Neutrophil (primary cell): ENCODE measurements at regions not wholly inside any gene's neighbourhood (a gene's known extent, or its start where the extent isn't known, plus 50 kb on each side); places are given as distances from the start of the nearest gene placed in this dataset.

Experiments
- H3K27ac ChIP-seq: fragments of 200-600 bp; sonication (generic); 2 replicates; pipeline ENCODE4 v1.5.1; 2016; ENCODE audit warnings: mild to moderate bottlenecking, moderate library complexity
- H3K27me3 ChIP-seq: fragments of 200-600 bp; sonication (generic); 2 replicates; pipeline ENCODE4 v1.6.0; 2016; ENCODE audit warnings: mild to moderate bottlenecking
- H3K36me3 ChIP-seq: fragments of 200-600 bp; sonication (generic); 2 replicates; pipeline ENCODE4 v1.5.1; 2017
- H3K4me1 ChIP-seq, 2 experiments: fragments of 200-600 bp in 1 of 2; sonication (generic) in 1 of 2; 1 replicate in 1 of 2; 2 replicates in 1 of 2; pipeline versions ENCODE4 v1.5.1 to v1.6.1; 2013 to 2016; ENCODE audit warnings: low read depth in 1 of 2, low read length in 1 of 2, mild to moderate bottlenecking in 1 of 2, moderate library complexity in 1 of 2; ENCODE audit not compliant: control insufficient read depth in 1 of 2, insufficient read depth in 1 of 2
- H3K4me3 ChIP-seq, 2 experiments: fragments of 200-600 bp in 1 of 2; sonication (generic) in 1 of 2; 1 replicate in 1 of 2; 2 replicates in 1 of 2; pipeline ENCODE4 v1.5.1; 2013 to 2016; ENCODE audit warnings: low read depth in 1 of 2, low read length in 1 of 2, mild to moderate bottlenecking in 1 of 2, moderate library complexity in 1 of 2
- H3K9me3 ChIP-seq: fragments of 200-600 bp; sonication (generic); 2 replicates; pipeline ENCODE4 v1.5.1; 2016
- CTCF ChIP-seq: fragments of 200-600 bp; sonication (generic); IDR thresholded peaks from 2 replicates; pipeline ENCODE4 v1.5.1; 2016; ENCODE audit warnings: antibody characterized with exemption

GRCh38 chr11:80616070-80616800 lies 1175.4 kb upstream of the TENM4 start:
- Histone ChIP-seq H3K36me3 (no peaks in the 10 kb centered on the region), H3K27ac (no peak overlapping the region), H3K4me1 (no peaks in the 10 kb centered on the region), H3K27me3 (no peaks in the 10 kb centered on the region), H3K4me3 (no peak overlapping the region), H3K9me3 (no peaks in the 10 kb centered on the region)
- TF ChIP-seq CTCF, result no peak

- H3K27ac ChIP-seq, result no peak overlapping the region
- TF ChIP-seq CTCF, result no peak
- H3K9me3 ChIP-seq, result no peaks in the 10 kb centered on the region
- no peaks in the 10 kb centered on the region for H3K36me3 ChIP-seq
- H3K4me3 ChIP-seq, result no peak overlapping the region
- no peaks in the 10 kb centered on the region for H3K4me1 ChIP-seq
- no peaks in the 10 kb centered on the region for H3K27me3 ChIP-seq
Observed at GRCh38 chr11:80613655-80614054, 1172.8 kb upstream of the TENM4 start.

- Histone ChIP-seq H3K9me3 (no peaks in the 10 kb centered on the region), H3K27me3 (no peaks in the 10 kb centered on the region), H3K4me1 (no peaks in the 10 kb centered on the region), H3K36me3 (no peaks in the 10 kb centered on the region), H3K27ac (no peak overlapping the region), H3K4me3 (no peak overlapping the region)
- no peak for TF ChIP-seq CTCF
Observed at GRCh38 chr11:80610516-80610915, 1169.7 kb upstream of the TENM4 start.

- Histone ChIP-seq H3K9me3 (no peaks in the 10 kb centered on the region), H3K4me3 (no peak overlapping the region), H3K4me1 (no peaks in the 10 kb centered on the region), H3K27ac (no peak overlapping the region), H3K27me3 (no peaks in the 10 kb centered on the region), H3K36me3 (no peaks in the 10 kb centered on the region)
- TF ChIP-seq CTCF, result no peak
Observed at GRCh38 chr11:80603472-80603871, 1162.6 kb upstream of the TENM4 start.

- TF ChIP-seq CTCF, result no peak
- Histone ChIP-seq H3K36me3 (no peaks in the 10 kb centered on the region), H3K27me3 (no peaks in the 10 kb centered on the region), H3K27ac (no peak overlapping the region), H3K4me1 (no peaks in the 10 kb centered on the region), H3K9me3 (no peaks in the 10 kb centered on the region), H3K4me3 (no peak overlapping the region)
Observed at GRCh38 chr11:80598905-80599304, 1158.1 kb upstream of the TENM4 start.
